Lower leg skin (tissue), 3 donors: ENCODE measurements at regions not wholly inside any gene's neighbourhood (a gene's known extent, or its start where the extent isn't known, plus 50 kb on each side); places are given as distances from the start of the nearest gene placed in this dataset.

Source experiments
- POLR2A ChIP-seq, 2 donors: fragments of 450-650 bp; IDR thresholded peaks; one replicate each; pipeline ENCODE4 v1.6.1; 2016 to 2017; ENCODE audit warnings: antibody characterized with exemption in 2 of 2, mild to moderate bottlenecking in 1 of 2, moderate library complexity in 1 of 2
- TF ChIP-seq, protein P1 (sequence below), 3 donors: fragments of 450-650 bp; IDR thresholded peaks; one replicate each; pipeline ENCODE4 v1.5.1; 2016; ENCODE audit warnings: antibody characterized with exemption in 3 of 3, mild to moderate bottlenecking in 3 of 3, moderate library complexity in 2 of 3

DNA sequence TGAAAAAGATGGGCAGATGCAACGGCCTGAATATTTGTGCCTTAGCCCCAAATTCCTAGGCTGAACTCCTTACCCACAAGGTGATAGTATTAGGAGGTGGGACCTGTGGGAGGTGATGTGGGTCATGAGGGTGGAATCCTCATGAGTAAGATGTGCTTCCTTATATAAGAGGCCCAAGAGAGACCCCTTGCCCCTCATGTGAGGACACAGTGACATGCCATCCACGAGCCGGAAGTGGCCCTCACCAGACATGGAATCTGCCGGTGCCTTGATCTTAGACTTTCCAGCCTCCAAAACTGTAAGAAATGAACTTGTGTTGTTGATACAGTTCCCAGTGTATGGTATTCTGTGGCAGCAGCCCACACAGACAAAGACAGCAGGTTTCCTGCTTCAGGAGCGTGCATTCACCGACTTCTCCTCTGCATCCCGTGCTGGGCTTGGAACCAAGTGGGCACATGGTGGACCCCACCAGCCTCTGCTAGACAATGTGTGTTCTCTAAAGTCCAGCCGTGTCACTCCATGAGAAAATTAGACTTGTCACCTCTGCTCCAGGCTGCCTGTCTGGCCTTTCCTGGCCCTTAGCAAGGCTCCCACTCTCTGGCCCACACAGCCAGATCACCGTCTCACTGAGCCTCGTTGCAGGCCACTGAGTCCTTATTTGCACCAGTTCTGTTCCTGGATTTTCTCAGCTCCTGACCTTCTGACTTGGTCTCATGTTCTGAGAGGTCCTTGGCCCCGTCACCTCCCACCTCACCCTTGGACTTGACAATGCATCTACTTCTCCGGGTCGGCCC is 52.9 kb upstream of the CACUL1 start:
- TF ChIP-seq POLR2A (IDR thresholded peaks at IDR 0.05), result no peak
- TF ChIP-seq, protein P1, sequence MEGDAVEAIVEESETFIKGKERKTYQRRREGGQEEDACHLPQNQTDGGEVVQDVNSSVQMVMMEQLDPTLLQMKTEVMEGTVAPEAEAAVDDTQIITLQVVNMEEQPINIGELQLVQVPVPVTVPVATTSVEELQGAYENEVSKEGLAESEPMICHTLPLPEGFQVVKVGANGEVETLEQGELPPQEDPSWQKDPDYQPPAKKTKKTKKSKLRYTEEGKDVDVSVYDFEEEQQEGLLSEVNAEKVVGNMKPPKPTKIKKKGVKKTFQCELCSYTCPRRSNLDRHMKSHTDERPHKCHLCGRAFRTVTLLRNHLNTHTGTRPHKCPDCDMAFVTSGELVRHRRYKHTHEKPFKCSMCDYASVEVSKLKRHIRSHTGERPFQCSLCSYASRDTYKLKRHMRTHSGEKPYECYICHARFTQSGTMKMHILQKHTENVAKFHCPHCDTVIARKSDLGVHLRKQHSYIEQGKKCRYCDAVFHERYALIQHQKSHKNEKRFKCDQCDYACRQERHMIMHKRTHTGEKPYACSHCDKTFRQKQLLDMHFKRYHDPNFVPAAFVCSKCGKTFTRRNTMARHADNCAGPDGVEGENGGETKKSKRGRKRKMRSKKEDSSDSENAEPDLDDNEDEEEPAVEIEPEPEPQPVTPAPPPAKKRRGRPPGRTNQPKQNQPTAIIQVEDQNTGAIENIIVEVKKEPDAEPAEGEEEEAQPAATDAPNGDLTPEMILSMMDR (IDR thresholded peaks at IDR 0.05), result no peak
